ENCODE measurements at regions not wholly inside any gene's neighbourhood (a gene's known extent, or its start where the extent isn't known, plus 50 kb on each side); places are given as distances from the start of the nearest gene placed in this dataset.

DNA sequence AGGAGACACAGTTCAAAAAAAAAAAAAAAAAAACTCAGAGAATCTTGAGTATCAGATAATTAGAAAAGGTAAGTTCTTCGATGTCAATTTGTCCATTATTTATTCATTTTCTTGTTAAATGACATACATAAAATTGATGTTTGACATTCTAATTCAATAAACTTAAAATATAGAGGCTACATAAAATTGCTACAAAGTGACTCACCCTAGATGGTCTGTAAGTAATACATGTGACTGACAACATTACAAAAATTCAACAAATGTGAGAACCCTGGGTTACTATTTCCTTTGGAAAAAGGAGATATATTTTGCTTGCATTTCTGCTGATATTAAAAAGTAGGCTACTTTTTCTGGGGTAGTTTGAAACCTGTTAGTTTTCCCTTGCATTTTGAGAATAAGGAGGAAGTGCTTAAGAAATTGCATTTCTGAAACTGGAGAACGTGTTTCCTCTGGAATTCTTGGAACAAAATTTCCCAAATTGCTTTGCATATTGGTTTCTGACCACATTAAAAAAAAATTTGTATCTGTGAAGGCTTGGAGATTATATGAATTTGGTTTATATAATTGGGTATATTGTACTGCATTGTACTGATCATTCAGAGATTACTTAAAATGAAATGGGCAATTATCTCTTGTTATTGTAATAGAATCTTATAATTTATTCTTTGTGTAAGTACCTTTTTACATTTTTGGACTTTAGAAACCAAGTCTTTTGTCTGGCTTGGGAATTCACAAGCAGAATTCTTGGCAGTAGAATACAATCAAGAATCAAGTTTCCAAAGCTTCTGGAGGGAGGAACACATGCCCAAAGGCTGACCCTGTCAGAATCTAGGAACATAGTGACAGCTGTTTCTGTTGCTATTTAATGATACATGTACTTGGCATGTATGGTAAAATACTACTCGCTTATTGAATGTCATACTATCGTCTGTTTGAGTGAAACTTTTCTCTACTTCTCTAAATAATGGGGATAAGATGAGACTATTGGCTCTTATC, 106.1 kb downstream of the DSEL start:
- Histone ChIP-seq H3K27ac (ENCODE audit: low read depth in 1 of 2, low read length in 2 of 2) (no peak overlapping the region), H3K9me3 (ENCODE audit: control insufficient read depth in 4 of 4, low read length in 3 of 4) (no peaks in the 10 kb centered on the region), H3K4me3 (ENCODE audit: low read depth in 1 of 3, low read length in 3 of 3) (no peak overlapping the region), H3K9ac (ENCODE audit: low read depth in 1 of 2, low read length in 2 of 2) (no peak overlapping the region), H3K36me3 (ENCODE audit: control insufficient read depth in 4 of 4, insufficient read depth in 3 of 4, low read depth in 1 of 4, low read length in 3 of 4) (no peaks in the 10 kb centered on the region), H3K27me3 (ENCODE audit: control insufficient read depth in 4 of 4, insufficient read depth in 4 of 4, low read length in 3 of 4) (no peaks in the 10 kb centered on the region), H3K4me1 (ENCODE audit: control insufficient read depth in 4 of 4, insufficient read depth in 4 of 4, low read length in 3 of 4) (no peaks in the 10 kb centered on the region)
- TF ChIP-seq NR2F2 (IDR thresholded peaks at IDR 0.05) = no peak
- no peak for TF ChIP-seq RXRA (IDR thresholded peaks at IDR 0.05)
- no peak for TF ChIP-seq JUND (IDR thresholded peaks at IDR 0.05)
- TF ChIP-seq, protein P1, sequence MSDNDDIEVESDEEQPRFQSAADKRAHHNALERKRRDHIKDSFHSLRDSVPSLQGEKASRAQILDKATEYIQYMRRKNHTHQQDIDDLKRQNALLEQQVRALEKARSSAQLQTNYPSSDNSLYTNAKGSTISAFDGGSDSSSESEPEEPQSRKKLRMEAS (IDR thresholded peaks at IDR 0.05) = no peak
- no peak for TF ChIP-seq FOXA2 (IDR thresholded peaks at IDR 0.05)
- no peak for TF ChIP-seq TAF1 (conservative IDR thresholded peaks at IDR 0.05)
- no peak for TF ChIP-seq HNF4A (conservative IDR thresholded peaks at IDR 0.05)
- no peak for TF ChIP-seq HNF4G (IDR thresholded peaks at IDR 0.05)
- TF ChIP-seq, protein P2, sequence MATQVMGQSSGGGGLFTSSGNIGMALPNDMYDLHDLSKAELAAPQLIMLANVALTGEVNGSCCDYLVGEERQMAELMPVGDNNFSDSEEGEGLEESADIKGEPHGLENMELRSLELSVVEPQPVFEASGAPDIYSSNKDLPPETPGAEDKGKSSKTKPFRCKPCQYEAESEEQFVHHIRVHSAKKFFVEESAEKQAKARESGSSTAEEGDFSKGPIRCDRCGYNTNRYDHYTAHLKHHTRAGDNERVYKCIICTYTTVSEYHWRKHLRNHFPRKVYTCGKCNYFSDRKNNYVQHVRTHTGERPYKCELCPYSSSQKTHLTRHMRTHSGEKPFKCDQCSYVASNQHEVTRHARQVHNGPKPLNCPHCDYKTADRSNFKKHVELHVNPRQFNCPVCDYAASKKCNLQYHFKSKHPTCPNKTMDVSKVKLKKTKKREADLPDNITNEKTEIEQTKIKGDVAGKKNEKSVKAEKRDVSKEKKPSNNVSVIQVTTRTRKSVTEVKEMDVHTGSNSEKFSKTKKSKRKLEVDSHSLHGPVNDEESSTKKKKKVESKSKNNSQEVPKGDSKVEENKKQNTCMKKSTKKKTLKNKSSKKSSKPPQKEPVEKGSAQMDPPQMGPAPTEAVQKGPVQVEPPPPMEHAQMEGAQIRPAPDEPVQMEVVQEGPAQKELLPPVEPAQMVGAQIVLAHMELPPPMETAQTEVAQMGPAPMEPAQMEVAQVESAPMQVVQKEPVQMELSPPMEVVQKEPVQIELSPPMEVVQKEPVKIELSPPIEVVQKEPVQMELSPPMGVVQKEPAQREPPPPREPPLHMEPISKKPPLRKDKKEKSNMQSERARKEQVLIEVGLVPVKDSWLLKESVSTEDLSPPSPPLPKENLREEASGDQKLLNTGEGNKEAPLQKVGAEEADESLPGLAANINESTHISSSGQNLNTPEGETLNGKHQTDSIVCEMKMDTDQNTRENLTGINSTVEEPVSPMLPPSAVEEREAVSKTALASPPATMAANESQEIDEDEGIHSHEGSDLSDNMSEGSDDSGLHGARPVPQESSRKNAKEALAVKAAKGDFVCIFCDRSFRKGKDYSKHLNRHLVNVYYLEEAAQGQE (IDR thresholded peaks at IDR 0.05) = no peak
- TF ChIP-seq, protein P3, sequence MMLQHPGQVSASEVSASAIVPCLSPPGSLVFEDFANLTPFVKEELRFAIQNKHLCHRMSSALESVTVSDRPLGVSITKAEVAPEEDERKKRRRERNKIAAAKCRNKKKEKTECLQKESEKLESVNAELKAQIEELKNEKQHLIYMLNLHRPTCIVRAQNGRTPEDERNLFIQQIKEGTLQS (IDR thresholded peaks at IDR 0.05) = no peak
- TF ChIP-seq GABPA (IDR thresholded peaks at IDR 0.05 in 1 of 2, conservative IDR thresholded peaks at IDR 0.05 in 1 of 2) = no peak
- no peak for TF ChIP-seq SP1 (IDR thresholded peaks at IDR 0.05)
- TF ChIP-seq RAD21 (IDR thresholded peaks at IDR 0.05) = no peak
- TF ChIP-seq EGR1 (IDR thresholded peaks at IDR 0.05; ENCODE audit: low read depth in 2 of 2) = no peak
- TF ChIP-seq, protein P4, sequence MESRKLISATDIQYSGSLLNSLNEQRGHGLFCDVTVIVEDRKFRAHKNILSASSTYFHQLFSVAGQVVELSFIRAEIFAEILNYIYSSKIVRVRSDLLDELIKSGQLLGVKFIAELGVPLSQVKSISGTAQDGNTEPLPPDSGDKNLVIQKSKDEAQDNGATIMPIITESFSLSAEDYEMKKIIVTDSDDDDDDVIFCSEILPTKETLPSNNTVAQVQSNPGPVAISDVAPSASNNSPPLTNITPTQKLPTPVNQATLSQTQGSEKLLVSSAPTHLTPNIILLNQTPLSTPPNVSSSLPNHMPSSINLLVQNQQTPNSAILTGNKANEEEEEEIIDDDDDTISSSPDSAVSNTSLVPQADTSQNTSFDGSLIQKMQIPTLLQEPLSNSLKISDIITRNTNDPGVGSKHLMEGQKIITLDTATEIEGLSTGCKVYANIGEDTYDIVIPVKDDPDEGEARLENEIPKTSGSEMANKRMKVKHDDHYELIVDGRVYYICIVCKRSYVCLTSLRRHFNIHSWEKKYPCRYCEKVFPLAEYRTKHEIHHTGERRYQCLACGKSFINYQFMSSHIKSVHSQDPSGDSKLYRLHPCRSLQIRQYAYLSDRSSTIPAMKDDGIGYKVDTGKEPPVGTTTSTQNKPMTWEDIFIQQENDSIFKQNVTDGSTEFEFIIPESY (IDR thresholded peaks at IDR 0.05) = no peak
- TF ChIP-seq, protein P5, sequence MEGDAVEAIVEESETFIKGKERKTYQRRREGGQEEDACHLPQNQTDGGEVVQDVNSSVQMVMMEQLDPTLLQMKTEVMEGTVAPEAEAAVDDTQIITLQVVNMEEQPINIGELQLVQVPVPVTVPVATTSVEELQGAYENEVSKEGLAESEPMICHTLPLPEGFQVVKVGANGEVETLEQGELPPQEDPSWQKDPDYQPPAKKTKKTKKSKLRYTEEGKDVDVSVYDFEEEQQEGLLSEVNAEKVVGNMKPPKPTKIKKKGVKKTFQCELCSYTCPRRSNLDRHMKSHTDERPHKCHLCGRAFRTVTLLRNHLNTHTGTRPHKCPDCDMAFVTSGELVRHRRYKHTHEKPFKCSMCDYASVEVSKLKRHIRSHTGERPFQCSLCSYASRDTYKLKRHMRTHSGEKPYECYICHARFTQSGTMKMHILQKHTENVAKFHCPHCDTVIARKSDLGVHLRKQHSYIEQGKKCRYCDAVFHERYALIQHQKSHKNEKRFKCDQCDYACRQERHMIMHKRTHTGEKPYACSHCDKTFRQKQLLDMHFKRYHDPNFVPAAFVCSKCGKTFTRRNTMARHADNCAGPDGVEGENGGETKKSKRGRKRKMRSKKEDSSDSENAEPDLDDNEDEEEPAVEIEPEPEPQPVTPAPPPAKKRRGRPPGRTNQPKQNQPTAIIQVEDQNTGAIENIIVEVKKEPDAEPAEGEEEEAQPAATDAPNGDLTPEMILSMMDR (IDR thresholded peaks at IDR 0.05; ENCODE audit: low read depth, low read length, missing input control) = no peak
- no peak for TF ChIP-seq FOXA1 (IDR thresholded peaks at IDR 0.05)
- no peak for TF ChIP-seq YY1 (IDR thresholded peaks at IDR 0.05)
- WGBS = 67% methylated on average over 4 of the region's 4 CpGs
- no peak for DNase-seq (ENCODE audit: low spot score)

Measured in liver (tissue), 8 donors.